ENCODE measurements at regions not wholly inside any gene's neighbourhood (a gene's known extent, or its start where the extent isn't known, plus 50 kb on each side); places are given as distances from the start of the nearest gene placed in this dataset.

DNA sequence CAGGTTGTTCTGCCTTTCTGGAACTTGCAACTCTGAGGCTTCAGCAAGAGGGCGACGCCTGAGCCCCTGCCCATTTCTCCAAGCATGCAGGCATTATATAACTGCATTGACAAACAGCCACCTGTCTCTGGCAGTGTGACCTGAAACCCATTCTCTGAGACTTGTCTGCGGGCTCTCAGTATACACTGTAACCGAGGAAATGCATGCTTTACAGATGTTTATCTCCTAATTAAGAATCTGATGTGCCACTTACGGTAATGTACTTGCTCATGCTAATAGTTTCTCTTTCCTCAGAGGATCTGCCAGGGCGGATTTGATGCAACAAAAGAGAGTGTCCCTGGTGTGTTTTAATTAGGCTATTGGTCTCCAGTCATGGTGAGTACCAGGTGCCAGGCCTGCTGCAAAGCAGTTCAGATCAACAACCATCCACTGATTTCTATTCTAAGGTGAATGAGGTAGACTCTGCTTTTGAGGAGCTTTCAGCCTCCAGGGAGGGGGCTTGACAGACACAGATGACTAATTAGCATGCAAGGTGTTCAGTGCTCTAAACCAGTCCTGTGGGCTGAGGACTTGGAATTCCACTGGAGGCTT is 593.7 kb upstream of the KLF4 start:
- TF ChIP-seq, protein P1, sequence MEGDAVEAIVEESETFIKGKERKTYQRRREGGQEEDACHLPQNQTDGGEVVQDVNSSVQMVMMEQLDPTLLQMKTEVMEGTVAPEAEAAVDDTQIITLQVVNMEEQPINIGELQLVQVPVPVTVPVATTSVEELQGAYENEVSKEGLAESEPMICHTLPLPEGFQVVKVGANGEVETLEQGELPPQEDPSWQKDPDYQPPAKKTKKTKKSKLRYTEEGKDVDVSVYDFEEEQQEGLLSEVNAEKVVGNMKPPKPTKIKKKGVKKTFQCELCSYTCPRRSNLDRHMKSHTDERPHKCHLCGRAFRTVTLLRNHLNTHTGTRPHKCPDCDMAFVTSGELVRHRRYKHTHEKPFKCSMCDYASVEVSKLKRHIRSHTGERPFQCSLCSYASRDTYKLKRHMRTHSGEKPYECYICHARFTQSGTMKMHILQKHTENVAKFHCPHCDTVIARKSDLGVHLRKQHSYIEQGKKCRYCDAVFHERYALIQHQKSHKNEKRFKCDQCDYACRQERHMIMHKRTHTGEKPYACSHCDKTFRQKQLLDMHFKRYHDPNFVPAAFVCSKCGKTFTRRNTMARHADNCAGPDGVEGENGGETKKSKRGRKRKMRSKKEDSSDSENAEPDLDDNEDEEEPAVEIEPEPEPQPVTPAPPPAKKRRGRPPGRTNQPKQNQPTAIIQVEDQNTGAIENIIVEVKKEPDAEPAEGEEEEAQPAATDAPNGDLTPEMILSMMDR (conservative IDR thresholded peaks at IDR 0.05; ENCODE audit: low read depth in 2 of 2) = 0 out of 4 replicates have a peak, but pooled peaks of 1 of the 2 experiments have one; percentile 8
- no peak for TF ChIP-seq EZH2phosphoT487 (IDR thresholded peaks at IDR 0.05; ENCODE audit: unreplicated experiment)
- TF ChIP-seq EZH2 (IDR thresholded peaks at IDR 0.05; ENCODE audit: low read depth, unreplicated experiment) = no peak
- TF ChIP-seq POLR2AphosphoS5 (IDR thresholded peaks at IDR 0.05; ENCODE audit: low read depth) = no peak
- TF ChIP-seq NANOG (IDR thresholded peaks at IDR 0.05; ENCODE audit: borderline replicate concordance) = no peak
- TF ChIP-seq CREB1 (CRISPR knock-in tag; IDR thresholded peaks at IDR 0.05; ENCODE audit: low read depth) = no peak

All from GM23338 (cell line).